Keratinocyte (primary cell): ENCODE measurements at regions not wholly inside any gene's neighbourhood (a gene's known extent, or its start where the extent isn't known, plus 50 kb on each side); places are given as distances from the start of the nearest gene placed in this dataset.

Experiments used
- DNase-seq: peaks from one replicate; pipeline ENCODE4 v3.0.0-alpha.2; 2011; ENCODE audit warnings: low read depth, missing footprints, low spot score
- FAIRE-seq: peaks from 2 replicates; lab custom pipeline; 2011; peaks lifted over from hg19 to GRCh38; lab: Jason Lieb, UNC
- H2AFZ ChIP-seq: 2 replicates; pipeline ENCODE4 v1.6.0; 2012; ENCODE audit warnings: low read length, control low read depth, inconsistent platforms; ENCODE audit not compliant: control insufficient read depth
- H3K27ac ChIP-seq: 2 replicates; pipeline ENCODE4 v1.5.1; 2011; ENCODE audit warnings: low read length; ENCODE audit not compliant: control insufficient read depth, insufficient read depth
- H3K27me3 ChIP-seq: 3 replicates; pipeline ENCODE4 v1.6.0; 2011; ENCODE audit warnings: low read length; ENCODE audit not compliant: control insufficient read depth, insufficient read depth; ENCODE audit errors: extremely low read depth
- H3K36me3 ChIP-seq, 2 experiments: 2 replicates in 1 of 2; 3 replicates in 1 of 2; pipeline ENCODE4 v1.5.1; 2011; ENCODE audit warnings: low read length in 2 of 2, mild to moderate bottlenecking in 1 of 2; ENCODE audit not compliant: control insufficient read depth in 2 of 2, insufficient read depth in 2 of 2; ENCODE audit errors: extremely low read depth in 1 of 2
- H3K4me1 ChIP-seq: 3 replicates; pipeline ENCODE4 v1.5.1; 2011; ENCODE audit warnings: low read length; ENCODE audit not compliant: control insufficient read depth, insufficient read depth; ENCODE audit errors: extremely low read depth
- H3K4me2 ChIP-seq: 3 replicates; pipeline ENCODE4 v1.6.0; 2011; ENCODE audit warnings: low read depth, low read length; ENCODE audit not compliant: control insufficient read depth, insufficient read depth; ENCODE audit errors: extremely low read depth
- H3K4me3 ChIP-seq, 3 experiments: fragments of 200-600 bp in 1 of 3; sonication (generic) in 1 of 3; 2 replicates in 2 of 3; 3 replicates in 1 of 3; pipeline ENCODE4 v1.5.1; 2011 to 2016; ENCODE audit warnings: low read length in 3 of 3, mild to moderate bottlenecking in 3 of 3, control low read depth in 2 of 3, inconsistent platforms in 1 of 3, low read depth in 1 of 3, mixed read lengths in 1 of 3, mixed run types in 1 of 3, moderate library complexity in 1 of 3; ENCODE audit not compliant: control insufficient read depth in 2 of 3, insufficient read depth in 2 of 3; ENCODE audit errors: extremely low read depth in 1 of 3
- H3K79me2 ChIP-seq: 2 replicates; pipeline ENCODE4 v1.6.0; 2012; ENCODE audit warnings: low read length; ENCODE audit not compliant: control insufficient read depth, insufficient read depth
- H3K9ac ChIP-seq: 3 replicates; pipeline ENCODE4 v1.6.0; 2011; ENCODE audit warnings: low read length; ENCODE audit not compliant: control insufficient read depth, insufficient read depth; ENCODE audit errors: extremely low read depth
- H3K9me1 ChIP-seq: 3 replicates; pipeline ENCODE4 v1.6.0; 2011; ENCODE audit warnings: low read length; ENCODE audit not compliant: control insufficient read depth, insufficient read depth; ENCODE audit errors: extremely low read depth
- H3K9me3 ChIP-seq: 2 replicates; pipeline ENCODE4 v1.5.1; 2012; ENCODE audit warnings: low read depth, low read length; ENCODE audit not compliant: control insufficient read depth
- H4K20me1 ChIP-seq: 3 replicates; pipeline ENCODE4 v1.6.0; 2011; ENCODE audit warnings: low read length; ENCODE audit not compliant: control insufficient read depth, insufficient read depth; ENCODE audit errors: extremely low read depth
- CTCF ChIP-seq, 3 experiments: IDR thresholded peaks in 1 of 3; conservative IDR thresholded peaks in 1 of 3; optimal IDR thresholded peaks in 1 of 3; 2 replicates in 2 of 3; 3 replicates in 1 of 3; pipeline versions ENCODE3 to v1.5.1; 2011; ENCODE audit warnings: low read length in 3 of 3, mild to moderate bottlenecking in 3 of 3, moderate library complexity in 2 of 3, control low read depth in 1 of 3, inconsistent platforms in 1 of 3; ENCODE audit not compliant: insufficient read depth in 2 of 3; ENCODE audit errors: extremely low read depth in 1 of 3
- EZH2 ChIP-seq: IDR thresholded peaks from one replicate; pipeline ENCODE4 v1.6.1; 2012; ENCODE audit warnings: inconsistent platforms, mild to moderate bottlenecking, low read length, moderate library complexity
- dilution Hi-C: fragments of 300-500 bp; cut with MboI; formaldehyde crosslinking; loops from one replicate; pipeline ENCODE4 v1.7.0; 2020; ENCODE audit warnings: low sequenced_read_pairs; ENCODE audit not compliant: extremely low pct_ligation_motif_present

DNA sequence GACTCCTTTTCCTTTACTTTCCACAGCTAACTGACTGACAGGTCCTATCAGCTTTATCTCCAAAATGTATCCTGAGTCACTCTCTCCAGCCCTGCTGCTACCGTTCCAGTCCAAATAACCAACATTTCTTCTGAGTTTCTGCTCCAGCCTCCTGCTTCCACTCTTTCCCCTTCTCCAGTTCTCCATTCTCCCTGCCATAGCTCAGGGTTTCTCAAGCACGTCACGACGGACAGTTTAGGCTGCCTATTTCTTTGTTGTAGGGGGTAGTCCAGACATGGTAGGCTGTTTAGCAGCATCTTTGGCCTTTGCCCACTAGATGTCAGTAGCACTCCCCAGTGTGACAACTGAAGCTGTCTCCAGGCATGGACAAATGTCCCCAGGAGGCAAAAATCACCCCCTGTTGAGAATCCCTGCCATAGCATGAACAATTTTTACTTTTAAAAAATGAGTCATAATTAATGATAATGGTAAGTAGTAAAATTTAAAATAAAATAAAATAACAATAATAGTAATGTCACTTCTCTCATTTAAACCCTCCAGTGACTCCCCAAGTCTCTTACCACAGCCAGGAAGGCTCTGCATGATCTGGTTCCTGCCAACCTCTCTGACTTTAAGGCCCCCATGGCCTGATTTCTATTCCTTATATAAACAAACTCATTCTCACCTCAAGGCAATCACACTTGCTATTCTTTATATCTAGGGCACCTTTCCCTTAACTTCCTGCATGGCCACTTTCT lies 105.4 kb upstream of the FER start:
- H3K4me3 ChIP-seq = peak overlapping the region in 1 of 3 experiments; percentile 52
- H4K20me1 ChIP-seq = no peaks in the 10 kb centered on the region
- no peaks in the 10 kb centered on the region for H3K27me3 ChIP-seq
- peak overlapping the region; percentile 79 for H2AFZ ChIP-seq
- H3K4me1 ChIP-seq = peaks cover 7% of the 10 kb centered on the region
- no peaks in the 10 kb centered on the region for H3K9me1 ChIP-seq
- peak overlapping the region; percentile 76 for H3K4me2 ChIP-seq
- TF ChIP-seq CTCF (optimal IDR thresholded peaks at IDR 0.05 in 1 of 3, IDR thresholded peaks at IDR 0.05 in 1 of 3, conservative IDR thresholded peaks at IDR 0.05 in 1 of 3; ENCODE audit: extremely low read depth in 1 of 3, insufficient read depth in 2 of 3, low read length in 3 of 3) (peak; percentile 89 to 97 (median 94)), EZH2 (no peak)
- H3K36me3 ChIP-seq = no peaks in the 10 kb centered on the region
- dilution Hi-C loops = no loop called here
- H3K79me2 ChIP-seq = no peaks in the 10 kb centered on the region
- H3K27ac ChIP-seq = no peak overlapping the region
- DNase-seq (peak; percentile 19), FAIRE-seq (peak; percentile 85)
- H3K9ac ChIP-seq = no peak overlapping the region
- H3K9me3 ChIP-seq = no peaks in the 10 kb centered on the region

DNA sequence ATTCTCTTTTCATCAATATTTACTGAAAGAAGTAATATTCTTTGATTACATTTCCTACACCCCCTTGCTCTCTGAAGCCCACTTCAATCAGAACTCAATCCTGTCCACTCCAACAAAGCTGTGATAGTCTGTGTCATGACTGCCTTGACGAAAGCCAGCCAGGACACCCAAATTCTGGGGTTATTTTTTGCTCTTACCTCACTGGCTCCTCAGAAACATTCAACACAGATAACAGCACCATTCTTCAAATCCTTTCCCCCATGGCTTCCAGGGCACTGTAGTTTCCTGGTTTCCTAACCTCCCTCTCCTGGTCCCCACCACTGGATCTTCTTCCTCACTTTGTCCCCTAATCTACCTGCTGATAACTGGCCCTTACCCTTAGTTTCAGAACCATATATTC lies 106.1 kb upstream of the FER start:
- no peak overlapping the region for H2AFZ ChIP-seq
- H3K79me2 ChIP-seq = no peaks in the 10 kb centered on the region
- H3K9me3 ChIP-seq = no peaks in the 10 kb centered on the region
- FAIRE-seq = no peak
- no peaks in the 10 kb centered on the region for H3K9me1 ChIP-seq
- H3K27me3 ChIP-seq = no peaks in the 10 kb centered on the region
- no peak overlapping the region for H3K27ac ChIP-seq
- DNase-seq = no peak
- H3K4me2 ChIP-seq = no peak overlapping the region
- TF ChIP-seq CTCF (optimal IDR thresholded peaks at IDR 0.05 in 1 of 3, IDR thresholded peaks at IDR 0.05 in 1 of 3, conservative IDR thresholded peaks at IDR 0.05 in 1 of 3; ENCODE audit: extremely low read depth in 1 of 3, insufficient read depth in 2 of 3, low read length in 3 of 3) (no peak), EZH2 (no peak)
- dilution Hi-C loops = no loop called here
- H4K20me1 ChIP-seq = no peaks in the 10 kb centered on the region
- no peak overlapping the region for H3K4me3 ChIP-seq
- H3K4me1 ChIP-seq = peaks cover 7% of the 10 kb centered on the region
- H3K9ac ChIP-seq = no peak overlapping the region
- H3K36me3 ChIP-seq = no peaks in the 10 kb centered on the region
